Adrenal gland (tissue), 9 donors: ENCODE measurements at regions not wholly inside any gene's neighbourhood (a gene's known extent, or its start where the extent isn't known, plus 50 kb on each side); places are given as distances from the start of the nearest gene placed in this dataset.
A peak's percentile ranks its signal among the peaks of the same experiment; 100 is the strongest.

Experiments used
- DNase-seq, 7 donors: peaks; one replicate each; pipeline ENCODE4 v3.0.0-alpha.2; 2019 to 2020
- H3K27ac ChIP-seq, 5 donors: fragments of 200-600 bp; sonication (generic) in 4 of 5; 1 replicate in 3 of 5; 2 replicates in 2 of 5; pipeline versions ENCODE4 v1.5.1 to v1.8.0; 2016 to 2020; ENCODE audit warnings: mild to moderate bottlenecking in 1 of 5
- H3K27me3 ChIP-seq: fragments of 200-600 bp; 2 replicates; pipeline ENCODE4 v1.8.0; 2021
- H3K36me3 ChIP-seq, 2 donors: fragments of 200-600 bp; replicated peaks in 1 of 2; 1 replicate in 1 of 2; 2 replicates in 1 of 2; pipeline versions ENCODE4 v1.5.1 to v1.8.0; 2018 to 2022
- H3K4me1 ChIP-seq, 2 donors: fragments of 200-600 bp; replicated peaks in 1 of 2; 1 replicate in 1 of 2; 2 replicates in 1 of 2; pipeline versions ENCODE4 v1.5.1 to v1.8.0; 2018 to 2021
- H3K4me3 ChIP-seq, 4 donors: fragments of 200-600 bp; sonication (generic) in 3 of 4; one replicate each; pipeline ENCODE4 v1.5.1; 2016 to 2018
- H3K9me3 ChIP-seq, 3 donors: fragments of 200-600 bp; sonication (generic) in 1 of 3; replicated peaks in 1 of 3; 1 replicate in 2 of 3; 2 replicates in 1 of 3; pipeline versions ENCODE4 v1.5.1 to v1.8.0; 2016 to 2021
- POLR2A ChIP-seq, 2 donors: fragments of 450-650 bp; IDR thresholded peaks; one replicate each; pipeline ENCODE4 v1.6.1; 2017; ENCODE audit warnings: antibody characterized with exemption in 2 of 2, mild to moderate bottlenecking in 2 of 2, moderate library complexity in 1 of 2
- WGBS, 4 donors: extraction: QIAGEN DNeasy Blood & Tissue Kit in 2 of 4; methylation state at CpG; one replicate each; pipeline versions ENCODE4 v1.1.5 to v1.1.7; 2013 to 2017; 5-methylcytosine and 5-hydroxymethylcytosine counted together
- intact Hi-C, 2 donors: fragments of 100-400 bp; cut with DNase I; formaldehyde crosslinking; loops; one replicate each; pipeline versions ENCODE4 v1.14.1 to v1.15.0; 2022 to 2023
- TF ChIP-seq, protein P1 (sequence below), 6 experiments: fragments of 450-650 bp in 4 of 6; fragments of 200-600 bp in 2 of 6; sonication (generic) in 1 of 6; IDR thresholded peaks; 1 replicate in 5 of 6; 2 replicates in 1 of 6; pipeline versions ENCODE4 v1.5.1 to v1.8.0; 2016 to 2021; ENCODE audit warnings: antibody characterized with exemption in 6 of 6, mild to moderate bottlenecking in 2 of 6, moderate library complexity in 1 of 6
- donor health status: healthy with polysubstance abuse.
- donor health status: Bipolar disorder and iron deficiency.
- donor health status: DM: yes; HTN: yes; CAD: no.
- donor health status: DM: no; HTN: no; CAD: no.
- donor health status: DM: no; HTN: no; CAD: no.

DNA sequence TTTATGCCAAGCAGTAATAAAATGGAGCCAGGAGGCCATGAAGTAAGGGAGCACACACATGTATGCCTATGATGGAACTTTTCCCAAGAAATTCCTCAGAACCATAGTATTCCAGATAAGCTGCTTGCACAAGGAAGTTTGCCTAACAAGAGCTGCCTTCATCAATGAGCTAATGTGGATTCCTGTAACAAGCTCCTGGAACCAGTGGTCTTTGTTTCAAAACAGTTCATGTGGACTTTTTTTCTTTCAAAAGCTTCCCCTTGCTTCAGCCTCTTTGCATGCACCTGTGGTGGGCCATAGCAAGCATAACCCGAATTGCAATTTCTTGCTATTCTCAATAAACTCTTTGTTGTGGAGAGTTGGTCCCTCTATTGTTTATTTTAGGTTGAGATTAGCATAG is 359.6 kb downstream of the UTRN start:
- TF ChIP-seq, protein P1, sequence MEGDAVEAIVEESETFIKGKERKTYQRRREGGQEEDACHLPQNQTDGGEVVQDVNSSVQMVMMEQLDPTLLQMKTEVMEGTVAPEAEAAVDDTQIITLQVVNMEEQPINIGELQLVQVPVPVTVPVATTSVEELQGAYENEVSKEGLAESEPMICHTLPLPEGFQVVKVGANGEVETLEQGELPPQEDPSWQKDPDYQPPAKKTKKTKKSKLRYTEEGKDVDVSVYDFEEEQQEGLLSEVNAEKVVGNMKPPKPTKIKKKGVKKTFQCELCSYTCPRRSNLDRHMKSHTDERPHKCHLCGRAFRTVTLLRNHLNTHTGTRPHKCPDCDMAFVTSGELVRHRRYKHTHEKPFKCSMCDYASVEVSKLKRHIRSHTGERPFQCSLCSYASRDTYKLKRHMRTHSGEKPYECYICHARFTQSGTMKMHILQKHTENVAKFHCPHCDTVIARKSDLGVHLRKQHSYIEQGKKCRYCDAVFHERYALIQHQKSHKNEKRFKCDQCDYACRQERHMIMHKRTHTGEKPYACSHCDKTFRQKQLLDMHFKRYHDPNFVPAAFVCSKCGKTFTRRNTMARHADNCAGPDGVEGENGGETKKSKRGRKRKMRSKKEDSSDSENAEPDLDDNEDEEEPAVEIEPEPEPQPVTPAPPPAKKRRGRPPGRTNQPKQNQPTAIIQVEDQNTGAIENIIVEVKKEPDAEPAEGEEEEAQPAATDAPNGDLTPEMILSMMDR (IDR thresholded peaks at IDR 0.05) = no peak
- no peak for TF ChIP-seq POLR2A (IDR thresholded peaks at IDR 0.05)
- DNase-seq = no peak
- H3K27ac ChIP-seq = no peak overlapping the region
- no peak overlapping the region for H3K4me3 ChIP-seq
- no peaks in the 10 kb centered on the region for H3K36me3 ChIP-seq
- H3K4me1 ChIP-seq = peaks cover 7 to 22% of the 10 kb centered on the region in 2 donors
- no peaks in the 10 kb centered on the region for H3K9me3 ChIP-seq
- intact Hi-C loops = no loop called here
- 76 to 97% (median 88%) methylated on average over 1 of the region's 1 CpG for WGBS, 4 donors
- H3K27me3 ChIP-seq = no peaks in the 10 kb centered on the region

DNA sequence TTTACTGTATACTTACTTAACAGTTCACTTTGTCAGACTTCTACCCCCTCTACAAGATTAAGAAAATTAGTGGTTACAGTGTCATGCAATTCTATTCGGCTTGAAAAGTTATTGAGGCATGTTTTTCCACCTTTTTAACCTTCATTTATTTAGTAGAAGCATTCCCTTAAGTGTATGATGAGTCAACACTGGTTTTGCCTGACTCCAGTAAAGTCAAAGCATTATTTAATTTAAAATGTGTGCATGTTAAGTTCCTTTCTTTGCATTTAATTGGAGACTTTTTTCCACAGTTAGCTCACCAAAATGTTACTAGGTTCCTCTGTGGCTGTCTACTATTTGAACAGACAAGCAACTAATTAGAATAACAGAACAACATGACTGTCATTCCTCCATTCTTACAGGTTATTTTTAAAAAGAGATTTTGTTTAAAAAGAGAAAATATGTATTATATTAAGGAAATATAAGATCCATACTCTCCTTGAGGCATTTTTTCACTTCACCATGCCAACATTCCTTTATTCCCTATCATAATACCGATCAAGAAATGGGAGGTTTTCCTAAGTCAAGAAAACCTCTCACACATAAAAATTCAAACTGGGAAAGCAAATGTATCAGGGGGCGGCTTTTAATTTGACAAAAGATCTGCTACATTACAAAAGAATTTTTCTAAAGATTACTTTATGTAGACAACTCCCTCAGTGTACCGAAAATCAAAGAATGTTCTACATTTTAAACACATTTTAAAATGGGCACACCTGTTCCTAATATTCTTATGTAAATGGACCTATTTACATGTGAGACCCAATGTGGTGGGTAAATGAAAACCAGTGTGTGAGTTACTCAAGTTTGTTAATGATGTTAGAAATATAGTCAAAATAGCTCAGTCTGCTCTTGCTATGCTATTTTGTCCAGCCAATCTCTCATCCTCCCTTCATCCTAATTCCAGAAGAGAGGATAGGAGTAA is 361.2 kb downstream of the UTRN start:
- Histone ChIP-seq H3K4me3 (no peak overlapping the region), H3K27ac (no peak overlapping the region), H3K36me3 (no peaks in the 10 kb centered on the region), H3K9me3 (no peaks in the 10 kb centered on the region), H3K4me1 (peaks cover 7 to 22% of the 10 kb centered on the region in 2 donors), H3K27me3 (no peaks in the 10 kb centered on the region)
- DNase-seq = no peak
- 86 to 92% (median 91%) methylated on average over 4 of the region's 4 CpGs for WGBS, 4 donors
- TF ChIP-seq, protein P1 (IDR thresholded peaks at IDR 0.05) = no peak
- no peak for TF ChIP-seq POLR2A (IDR thresholded peaks at IDR 0.05)
- intact Hi-C loops = no loop called here

DNA sequence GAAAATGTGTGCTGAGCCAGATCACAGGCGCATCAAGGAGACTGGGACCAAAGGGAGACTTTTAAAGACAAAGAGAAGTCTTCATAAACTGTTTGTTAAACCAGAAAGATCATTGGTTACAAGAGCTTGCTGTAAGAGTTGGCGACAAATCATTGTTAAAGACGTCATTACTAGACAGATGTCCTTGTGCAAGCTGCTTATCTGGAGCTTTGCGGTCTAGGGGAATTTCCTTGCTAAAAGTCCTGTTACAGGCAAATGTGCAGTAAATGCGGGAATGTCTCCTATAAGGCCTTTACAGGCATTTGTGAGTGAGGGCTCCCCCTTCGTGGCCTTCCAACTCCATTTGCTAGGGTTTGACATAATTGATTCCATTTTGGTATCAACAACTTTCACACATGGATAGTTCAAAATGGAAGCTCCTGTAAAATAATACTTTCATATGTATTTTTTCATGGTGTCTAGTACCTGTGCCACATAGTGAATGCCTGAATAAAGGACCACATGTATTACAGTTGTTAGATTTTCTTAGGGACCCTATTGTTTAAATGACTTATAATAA is 362.4 kb downstream of the UTRN start:
- Histone ChIP-seq H3K27ac (peak overlapping the region in 2 of 5 donors; percentile 20 to 56), H3K4me1 (peaks cover 7 to 22% of the 10 kb centered on the region in 2 donors), H3K36me3 (no peaks in the 10 kb centered on the region), H3K27me3 (no peaks in the 10 kb centered on the region), H3K9me3 (no peaks in the 10 kb centered on the region), H3K4me3 (no peak overlapping the region)
- WGBS, 4 donors = 57 to 63% (median 62%) methylated on average over 6 of the region's 6 CpGs
- intact Hi-C loops = no loop called here
- TF ChIP-seq POLR2A (IDR thresholded peaks at IDR 0.05) = no peak
- TF ChIP-seq, protein P1 (IDR thresholded peaks at IDR 0.05) = no peak
- peak in 4 of 7 donors; percentile 46 to 62 (median 54) for DNase-seq

DNA sequence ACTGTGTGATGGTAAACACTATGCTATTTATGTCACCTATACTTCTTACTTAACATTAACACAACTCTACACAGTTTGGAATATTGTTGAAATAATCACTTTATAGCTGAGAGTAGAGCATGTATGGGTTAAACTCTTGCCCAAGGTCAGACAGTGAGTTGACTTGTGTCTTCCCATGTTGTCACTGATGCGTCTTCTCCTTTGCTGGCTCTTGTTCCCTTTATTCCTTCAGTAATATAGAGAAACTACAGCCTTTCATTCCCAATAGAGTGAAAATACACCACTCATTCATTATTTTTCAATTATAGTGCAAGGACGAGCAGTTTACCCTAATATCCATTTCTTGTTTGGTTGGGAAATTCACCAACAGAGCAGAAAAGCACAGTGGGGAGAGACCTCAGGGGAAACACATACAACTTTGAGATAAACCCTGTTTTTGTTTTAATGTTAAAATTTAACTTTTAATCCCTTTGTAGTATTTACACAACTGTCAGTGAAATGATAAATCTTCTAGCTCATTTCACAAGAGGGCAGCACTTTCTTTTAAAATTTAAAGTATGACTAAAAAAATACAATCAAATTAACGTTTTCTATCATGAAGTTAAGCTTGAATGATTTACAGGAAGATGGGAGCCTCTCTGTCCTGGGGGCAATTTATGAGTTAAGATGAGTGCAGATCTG is 363.0 kb downstream of the UTRN start:
- Histone ChIP-seq H3K27me3 (no peaks in the 10 kb centered on the region), H3K4me1 (peaks cover 7 to 22% of the 10 kb centered on the region in 2 donors), H3K4me3 (peak overlapping the region in 1 of 4 donors; percentile 4), H3K27ac (peak overlapping the region in 2 of 5 donors; percentile 20 to 56), H3K9me3 (no peaks in the 10 kb centered on the region), H3K36me3 (no peaks in the 10 kb centered on the region)
- 28 to 34% (median 31%) methylated on average over 3 of the region's 3 CpGs for WGBS, 4 donors
- intact Hi-C loops = no loop called here
- TF ChIP-seq, protein P1 (IDR thresholded peaks at IDR 0.05) = no peak
- no peak for TF ChIP-seq POLR2A (IDR thresholded peaks at IDR 0.05)
- DNase-seq = no peak
